ENCODE measurements at regions not wholly inside any gene's neighbourhood (a gene's known extent, or its start where the extent isn't known, plus 50 kb on each side); places are given as distances from the start of the nearest gene placed in this dataset.

DNA sequence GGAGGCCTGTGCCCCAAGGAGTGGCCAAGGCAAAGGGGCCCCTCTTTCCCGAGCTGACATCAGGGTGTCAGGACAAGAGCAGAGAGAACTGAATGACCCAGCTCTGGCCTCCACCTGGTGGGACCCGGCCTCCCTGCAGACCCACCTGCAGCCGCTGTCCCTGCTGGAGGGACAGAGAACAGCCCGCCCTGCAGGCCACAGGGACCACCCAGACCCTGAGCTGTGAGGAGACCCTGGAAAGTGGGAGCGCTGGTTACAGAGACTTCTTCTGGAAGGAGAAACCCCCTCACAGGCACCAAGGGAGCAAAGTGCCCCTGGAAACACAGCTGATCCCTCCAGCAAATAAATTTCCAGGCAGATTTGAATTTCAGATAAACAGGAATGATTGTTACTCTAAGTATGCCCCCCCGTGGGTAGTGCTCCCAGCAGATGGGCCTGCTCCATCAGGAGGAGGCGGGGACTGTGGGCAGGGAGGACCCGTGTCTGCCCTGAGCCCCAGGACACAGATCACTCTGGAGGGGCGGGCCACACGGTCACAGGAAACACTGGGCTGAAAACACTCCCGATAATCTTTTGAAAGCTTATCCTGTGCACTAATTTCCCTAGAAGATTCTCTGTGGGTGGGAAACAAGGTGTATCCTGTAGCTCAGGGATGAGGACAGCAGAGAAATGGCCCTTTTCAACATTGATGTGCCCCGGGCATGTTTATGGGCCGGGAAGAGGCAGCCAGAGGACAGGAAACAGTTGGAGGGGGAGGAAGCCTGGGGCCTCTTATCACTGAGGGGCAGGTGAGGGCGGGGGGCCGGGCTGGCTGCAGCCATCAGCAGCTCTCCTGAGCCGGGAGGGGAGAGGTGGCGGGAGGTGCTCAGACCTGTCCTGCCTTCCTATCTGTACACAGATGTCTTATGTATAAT, 276.0 kb downstream of the ADGRD1 start:
- dilution Hi-C loops (cut with MboI; ENCODE audit: extremely low pct_ligation_motif_present, low sequenced_read_pairs) = no loop called here
- Histone ChIP-seq H3K36me3 (ENCODE audit: control insufficient read depth in 2 of 2, extremely low read depth in 1 of 2, insufficient read depth in 2 of 2, low read length in 2 of 2) (no peaks in the 10 kb centered on the region), H2AFZ (ENCODE audit: control insufficient read depth, low read length) (no peak overlapping the region), H3K27ac (ENCODE audit: control insufficient read depth, insufficient read depth, low read length) (no peak overlapping the region), H3K4me3 (ENCODE audit: control insufficient read depth in 2 of 3, extremely low read depth in 1 of 3, insufficient read depth in 2 of 3, low read depth in 1 of 3, low read length in 3 of 3) (no peak overlapping the region), H4K20me1 (ENCODE audit: control insufficient read depth, extremely low read depth, insufficient read depth, low read length) (no peaks in the 10 kb centered on the region), H3K27me3 (ENCODE audit: control insufficient read depth, extremely low read depth, insufficient read depth, low read length) (no peaks in the 10 kb centered on the region), H3K4me1 (ENCODE audit: control insufficient read depth, extremely low read depth, insufficient read depth, low read length) (no peaks in the 10 kb centered on the region), H3K79me2 (ENCODE audit: control insufficient read depth, insufficient read depth, low read length) (no peaks in the 10 kb centered on the region), H3K9ac (ENCODE audit: control insufficient read depth, extremely low read depth, insufficient read depth, low read length) (no peak overlapping the region), H3K9me1 (ENCODE audit: control insufficient read depth, extremely low read depth, insufficient read depth, low read length) (no peaks in the 10 kb centered on the region), H3K4me2 (ENCODE audit: control insufficient read depth, extremely low read depth, insufficient read depth, low read depth, low read length) (no peak overlapping the region), H3K9me3 (ENCODE audit: control insufficient read depth, low read depth, low read length) (peaks cover 1% of the 10 kb centered on the region)
- FAIRE-seq (no peak), DNase-seq (ENCODE audit: low read depth, low spot score) (no peak)
- no peak for TF ChIP-seq EZH2 (IDR thresholded peaks at IDR 0.05; ENCODE audit: low read length)
- TF ChIP-seq, protein P1, sequence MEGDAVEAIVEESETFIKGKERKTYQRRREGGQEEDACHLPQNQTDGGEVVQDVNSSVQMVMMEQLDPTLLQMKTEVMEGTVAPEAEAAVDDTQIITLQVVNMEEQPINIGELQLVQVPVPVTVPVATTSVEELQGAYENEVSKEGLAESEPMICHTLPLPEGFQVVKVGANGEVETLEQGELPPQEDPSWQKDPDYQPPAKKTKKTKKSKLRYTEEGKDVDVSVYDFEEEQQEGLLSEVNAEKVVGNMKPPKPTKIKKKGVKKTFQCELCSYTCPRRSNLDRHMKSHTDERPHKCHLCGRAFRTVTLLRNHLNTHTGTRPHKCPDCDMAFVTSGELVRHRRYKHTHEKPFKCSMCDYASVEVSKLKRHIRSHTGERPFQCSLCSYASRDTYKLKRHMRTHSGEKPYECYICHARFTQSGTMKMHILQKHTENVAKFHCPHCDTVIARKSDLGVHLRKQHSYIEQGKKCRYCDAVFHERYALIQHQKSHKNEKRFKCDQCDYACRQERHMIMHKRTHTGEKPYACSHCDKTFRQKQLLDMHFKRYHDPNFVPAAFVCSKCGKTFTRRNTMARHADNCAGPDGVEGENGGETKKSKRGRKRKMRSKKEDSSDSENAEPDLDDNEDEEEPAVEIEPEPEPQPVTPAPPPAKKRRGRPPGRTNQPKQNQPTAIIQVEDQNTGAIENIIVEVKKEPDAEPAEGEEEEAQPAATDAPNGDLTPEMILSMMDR (optimal IDR thresholded peaks at IDR 0.05 in 1 of 3, IDR thresholded peaks at IDR 0.05 in 1 of 3, conservative IDR thresholded peaks at IDR 0.05 in 1 of 3; ENCODE audit: extremely low read depth in 1 of 3, insufficient read depth in 2 of 3, low read length in 3 of 3) = no peak

DNA sequence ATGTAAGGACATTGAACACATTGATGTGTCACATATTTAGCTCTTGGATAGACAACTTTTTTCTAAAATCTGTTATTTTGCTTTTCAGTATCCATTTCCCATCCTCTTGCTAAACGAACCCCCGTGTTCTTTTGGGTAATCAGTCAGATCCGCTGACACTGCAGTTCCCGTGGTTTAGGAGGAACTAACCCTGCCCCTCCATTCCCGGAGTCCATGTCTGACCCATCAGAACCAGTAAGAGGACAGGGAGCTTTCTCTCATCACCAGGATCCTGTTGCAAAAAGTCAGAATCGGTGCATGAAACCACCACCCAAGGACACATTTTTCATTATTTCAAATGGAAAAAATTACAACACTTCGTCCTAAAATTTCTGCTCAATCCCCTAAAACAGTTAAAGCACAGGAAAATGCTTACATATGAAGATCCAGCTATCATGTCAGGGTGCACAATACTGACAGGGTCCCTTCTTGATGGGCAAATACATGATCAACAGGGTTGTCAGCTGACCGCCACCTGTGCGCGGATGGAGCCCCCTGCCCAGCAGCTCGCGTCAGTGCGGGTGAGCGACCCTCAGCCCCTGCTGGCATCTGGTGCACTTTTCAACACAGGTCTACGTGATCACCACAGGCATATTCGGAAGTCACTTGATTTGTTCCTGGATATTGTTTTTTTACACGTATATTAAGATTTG, 276.8 kb downstream of the ADGRD1 start:
- Histone ChIP-seq H3K27ac (ENCODE audit: control insufficient read depth, insufficient read depth, low read length) (no peak overlapping the region), H3K36me3 (ENCODE audit: control insufficient read depth in 2 of 2, extremely low read depth in 1 of 2, insufficient read depth in 2 of 2, low read length in 2 of 2) (no peaks in the 10 kb centered on the region), H2AFZ (ENCODE audit: control insufficient read depth, low read length) (no peak overlapping the region), H4K20me1 (ENCODE audit: control insufficient read depth, extremely low read depth, insufficient read depth, low read length) (no peaks in the 10 kb centered on the region), H3K9me1 (ENCODE audit: control insufficient read depth, extremely low read depth, insufficient read depth, low read length) (no peaks in the 10 kb centered on the region), H3K9ac (ENCODE audit: control insufficient read depth, extremely low read depth, insufficient read depth, low read length) (no peak overlapping the region), H3K4me2 (ENCODE audit: control insufficient read depth, extremely low read depth, insufficient read depth, low read depth, low read length) (no peak overlapping the region), H3K79me2 (ENCODE audit: control insufficient read depth, insufficient read depth, low read length) (no peaks in the 10 kb centered on the region), H3K27me3 (ENCODE audit: control insufficient read depth, extremely low read depth, insufficient read depth, low read length) (no peaks in the 10 kb centered on the region), H3K4me3 (ENCODE audit: control insufficient read depth in 2 of 3, extremely low read depth in 1 of 3, insufficient read depth in 2 of 3, low read depth in 1 of 3, low read length in 3 of 3) (no peak overlapping the region), H3K9me3 (ENCODE audit: control insufficient read depth, low read depth, low read length) (peaks cover 1% of the 10 kb centered on the region), H3K4me1 (ENCODE audit: control insufficient read depth, extremely low read depth, insufficient read depth, low read length) (no peaks in the 10 kb centered on the region)
- dilution Hi-C loops (cut with MboI; ENCODE audit: extremely low pct_ligation_motif_present, low sequenced_read_pairs) = no loop called here
- FAIRE-seq (no peak), DNase-seq (ENCODE audit: low read depth, low spot score) (no peak)
- TF ChIP-seq EZH2 (IDR thresholded peaks at IDR 0.05; ENCODE audit: low read length) = no peak
- TF ChIP-seq, protein P1 (optimal IDR thresholded peaks at IDR 0.05 in 1 of 3, IDR thresholded peaks at IDR 0.05 in 1 of 3, conservative IDR thresholded peaks at IDR 0.05 in 1 of 3; ENCODE audit: extremely low read depth in 1 of 3, insufficient read depth in 2 of 3, low read length in 3 of 3) = no peak

All from keratinocyte (primary cell).